ENCODE measurements at regions not wholly inside any gene's neighbourhood (a gene's known extent, or its start where the extent isn't known, plus 50 kb on each side); places are given as distances from the start of the nearest gene placed in this dataset.

GRCh38 chr13:111518161-111518792, 197.8 kb downstream of the TEX29 start:
- TF ChIP-seq CTCF (IDR thresholded peaks at IDR 0.05; ENCODE audit: low read length) (no peak), EZH2 (optimal IDR thresholded peaks at IDR 0.05; ENCODE audit: low read depth, low read length) (no peak), EZH2phosphoT487 (IDR thresholded peaks at IDR 0.05; ENCODE audit: low read length) (no peak)
